Suprapubic skin (tissue), 4 donors: ENCODE measurements at regions not wholly inside any gene's neighbourhood (a gene's known extent, or its start where the extent isn't known, plus 50 kb on each side); places are given as distances from the start of the nearest gene placed in this dataset.

ENCODE experiments used
- DNase-seq, 2 donors: peaks; one replicate each; pipeline ENCODE4 v3.0.0-alpha.2; 2019; ENCODE audit warnings: low spot score in 2 of 2
- H3K27ac ChIP-seq: fragments of 200-600 bp; sonication (generic); one replicate; pipeline ENCODE4 v1.5.1; 2019
- H3K27me3 ChIP-seq: fragments of 200-600 bp; sonication (generic); one replicate; pipeline ENCODE4 v1.5.1; 2019
- H3K36me3 ChIP-seq: fragments of 200-600 bp; sonication (generic); one replicate; pipeline ENCODE4 v1.5.1; 2019
- H3K4me1 ChIP-seq: fragments of 200-600 bp; sonication (generic); one replicate; pipeline ENCODE4 v1.5.1; 2019
- H3K4me3 ChIP-seq: fragments of 200-600 bp; sonication (generic); one replicate; pipeline ENCODE4 v1.5.1; 2019; ENCODE audit warnings: mild to moderate bottlenecking
- H3K9me3 ChIP-seq: fragments of 200-600 bp; sonication (generic); one replicate; pipeline ENCODE4 v1.5.1; 2019
- EP300 ChIP-seq: sonication (generic); formaldehyde crosslinking; IDR thresholded peaks from one replicate; pipeline ENCODE4 v1.6.1; 2017; ENCODE audit warnings: antibody characterized with exemption
- POLR2A ChIP-seq, 2 donors: fragments of 450-650 bp; IDR thresholded peaks; one replicate each; pipeline ENCODE4 v1.6.1; 2017; ENCODE audit warnings: antibody characterized with exemption in 2 of 2, mild to moderate bottlenecking in 2 of 2, moderate library complexity in 2 of 2
- POLR2AphosphoS5 ChIP-seq, 3 donors: sonication (generic); formaldehyde crosslinking; IDR thresholded peaks; one replicate each; pipeline ENCODE4 v1.6.1; 2017; ENCODE audit warnings: antibody characterized with exemption in 3 of 3
- WGBS: methylation state at CpG from one replicate; pipeline ENCODE4 v1.1.5; 2018; 5-methylcytosine and 5-hydroxymethylcytosine counted together
- TF ChIP-seq, protein P1 (sequence below), 2 donors: fragments of 200-600 bp in 1 of 2; fragments of 450-650 bp in 1 of 2; sonication (generic) in 1 of 2; IDR thresholded peaks; one replicate each; pipeline ENCODE4 v1.5.1; 2016 to 2019; ENCODE audit warnings: antibody characterized with exemption in 2 of 2, mild to moderate bottlenecking in 1 of 2, moderate library complexity in 1 of 2

DNA sequence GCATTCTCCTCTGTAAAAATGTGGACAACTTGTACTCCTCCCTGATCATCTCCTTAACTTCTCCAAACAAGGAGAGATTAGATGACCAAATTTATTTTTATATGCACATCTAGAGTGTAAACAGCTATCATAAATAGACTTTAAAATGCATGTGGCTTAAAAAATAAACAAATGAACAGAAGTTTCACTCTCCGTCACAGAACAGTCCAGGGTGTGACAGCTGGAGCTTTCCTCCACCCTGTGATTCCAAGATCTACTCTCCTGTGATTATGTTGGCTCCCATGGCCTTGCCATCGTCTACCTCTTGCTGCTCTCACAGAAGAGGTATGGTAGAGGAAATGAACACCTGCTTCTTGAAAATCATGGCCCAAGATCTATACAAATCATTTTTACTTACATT is 560.2 kb downstream of the TOX3 start:
- no peak for DNase-seq
- no peaks in the 10 kb centered on the region for H3K36me3 ChIP-seq
- no peaks in the 10 kb centered on the region for H3K9me3 ChIP-seq
- H3K27ac ChIP-seq: no peak overlapping the region
- 80% methylated on average over 2 of the region's 2 CpGs for WGBS
- no peak overlapping the region for H3K4me3 ChIP-seq
- H3K27me3 ChIP-seq: no peaks in the 10 kb centered on the region
- TF ChIP-seq POLR2AphosphoS5 (IDR thresholded peaks at IDR 0.05): no peak
- TF ChIP-seq EP300: no peak
- no peaks in the 10 kb centered on the region for H3K4me1 ChIP-seq

DNA sequence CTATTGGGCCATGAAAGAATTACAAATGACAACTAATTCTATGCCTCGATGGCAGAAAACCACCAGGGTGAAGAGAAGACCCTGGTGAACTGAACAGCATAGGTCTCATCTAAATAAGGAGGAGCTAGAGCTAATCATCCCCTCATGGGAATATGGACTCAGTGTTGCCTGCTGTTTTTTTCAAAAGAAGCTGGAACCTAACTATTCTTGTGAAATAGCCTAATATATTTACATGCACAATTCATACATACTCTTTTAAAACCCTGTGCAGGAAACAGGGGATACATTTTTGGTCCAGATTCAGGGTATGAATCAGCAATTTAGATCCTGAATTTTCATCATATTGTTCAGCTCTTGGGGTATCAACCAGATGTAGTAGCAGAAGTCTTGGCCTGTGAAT is 560.6 kb downstream of the TOX3 start:
- H3K27me3 ChIP-seq: no peaks in the 10 kb centered on the region
- 86% methylated on average over 1 of the region's 1 CpG for WGBS
- H3K9me3 ChIP-seq: no peaks in the 10 kb centered on the region
- no peak for DNase-seq
- no peaks in the 10 kb centered on the region for H3K4me1 ChIP-seq
- H3K4me3 ChIP-seq: no peak overlapping the region
- TF ChIP-seq POLR2AphosphoS5 (IDR thresholded peaks at IDR 0.05) (no peak), EP300 (no peak), POLR2A (IDR thresholded peaks at IDR 0.05) (no peak)
- TF ChIP-seq, protein P1, sequence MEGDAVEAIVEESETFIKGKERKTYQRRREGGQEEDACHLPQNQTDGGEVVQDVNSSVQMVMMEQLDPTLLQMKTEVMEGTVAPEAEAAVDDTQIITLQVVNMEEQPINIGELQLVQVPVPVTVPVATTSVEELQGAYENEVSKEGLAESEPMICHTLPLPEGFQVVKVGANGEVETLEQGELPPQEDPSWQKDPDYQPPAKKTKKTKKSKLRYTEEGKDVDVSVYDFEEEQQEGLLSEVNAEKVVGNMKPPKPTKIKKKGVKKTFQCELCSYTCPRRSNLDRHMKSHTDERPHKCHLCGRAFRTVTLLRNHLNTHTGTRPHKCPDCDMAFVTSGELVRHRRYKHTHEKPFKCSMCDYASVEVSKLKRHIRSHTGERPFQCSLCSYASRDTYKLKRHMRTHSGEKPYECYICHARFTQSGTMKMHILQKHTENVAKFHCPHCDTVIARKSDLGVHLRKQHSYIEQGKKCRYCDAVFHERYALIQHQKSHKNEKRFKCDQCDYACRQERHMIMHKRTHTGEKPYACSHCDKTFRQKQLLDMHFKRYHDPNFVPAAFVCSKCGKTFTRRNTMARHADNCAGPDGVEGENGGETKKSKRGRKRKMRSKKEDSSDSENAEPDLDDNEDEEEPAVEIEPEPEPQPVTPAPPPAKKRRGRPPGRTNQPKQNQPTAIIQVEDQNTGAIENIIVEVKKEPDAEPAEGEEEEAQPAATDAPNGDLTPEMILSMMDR (IDR thresholded peaks at IDR 0.05): no peak
- no peaks in the 10 kb centered on the region for H3K36me3 ChIP-seq
- H3K27ac ChIP-seq: no peak overlapping the region

DNA sequence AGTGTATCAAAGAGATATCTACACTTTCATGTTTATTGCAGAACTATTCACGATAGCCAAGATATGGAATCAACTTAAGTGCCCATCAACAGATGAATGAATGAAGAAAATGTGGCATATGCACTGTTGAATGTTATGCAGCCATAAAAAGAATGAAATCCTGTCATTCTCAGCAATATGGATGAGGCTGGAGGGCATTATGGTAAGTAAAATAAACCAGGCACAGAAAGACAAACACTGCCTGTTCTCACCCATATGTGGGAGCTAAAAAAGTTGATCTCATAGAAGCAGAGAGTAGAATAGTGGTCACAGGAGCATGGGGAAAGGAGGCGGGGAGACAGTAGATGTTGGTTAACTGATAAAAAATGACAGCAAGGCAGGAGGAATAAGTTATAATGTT is 561.8 kb downstream of the TOX3 start:
- Histone ChIP-seq H3K36me3 (no peaks in the 10 kb centered on the region), H3K27ac (no peak overlapping the region), H3K4me1 (no peaks in the 10 kb centered on the region), H3K4me3 (no peak overlapping the region), H3K9me3 (no peaks in the 10 kb centered on the region), H3K27me3 (no peaks in the 10 kb centered on the region)
- TF ChIP-seq, protein P1 (IDR thresholded peaks at IDR 0.05): no peak
- TF ChIP-seq EP300: no peak
- no peak for TF ChIP-seq POLR2A (IDR thresholded peaks at IDR 0.05)
- no peak for TF ChIP-seq POLR2AphosphoS5 (IDR thresholded peaks at IDR 0.05)
- WGBS: 61% methylated on average over 2 of the region's 2 CpGs
- no peak for DNase-seq

DNA sequence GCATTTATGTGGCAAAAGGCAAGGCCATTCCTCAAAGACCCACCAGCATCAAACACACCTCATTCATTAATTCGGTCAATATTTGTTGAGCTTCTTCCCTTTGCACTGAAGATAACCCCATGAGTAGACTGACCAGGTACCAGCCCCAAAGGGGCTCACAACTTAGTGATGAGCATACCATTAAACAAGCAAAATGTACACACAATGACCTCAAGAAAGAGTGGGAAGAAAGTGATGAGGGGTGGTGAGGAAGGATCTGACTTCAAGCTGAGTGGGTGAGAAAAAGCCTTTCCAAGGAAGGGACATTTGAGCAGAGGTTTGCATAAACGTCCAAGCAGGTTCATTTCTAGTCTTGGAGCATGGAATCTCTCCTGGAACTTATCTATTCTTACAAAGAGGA is 562.5 kb downstream of the TOX3 start:
- TF ChIP-seq, protein P1 (IDR thresholded peaks at IDR 0.05): no peak
- TF ChIP-seq POLR2AphosphoS5 (IDR thresholded peaks at IDR 0.05): no peak
- TF ChIP-seq POLR2A (IDR thresholded peaks at IDR 0.05): no peak
- no peak for TF ChIP-seq EP300
- no peak for DNase-seq
- H3K9me3 ChIP-seq: no peaks in the 10 kb centered on the region
- no peaks in the 10 kb centered on the region for H3K36me3 ChIP-seq
- no peaks in the 10 kb centered on the region for H3K4me1 ChIP-seq
- no peaks in the 10 kb centered on the region for H3K27me3 ChIP-seq
- WGBS: 54% methylated on average over 2 of the region's 2 CpGs
- no peak overlapping the region for H3K4me3 ChIP-seq
- H3K27ac ChIP-seq: no peak overlapping the region

DNA sequence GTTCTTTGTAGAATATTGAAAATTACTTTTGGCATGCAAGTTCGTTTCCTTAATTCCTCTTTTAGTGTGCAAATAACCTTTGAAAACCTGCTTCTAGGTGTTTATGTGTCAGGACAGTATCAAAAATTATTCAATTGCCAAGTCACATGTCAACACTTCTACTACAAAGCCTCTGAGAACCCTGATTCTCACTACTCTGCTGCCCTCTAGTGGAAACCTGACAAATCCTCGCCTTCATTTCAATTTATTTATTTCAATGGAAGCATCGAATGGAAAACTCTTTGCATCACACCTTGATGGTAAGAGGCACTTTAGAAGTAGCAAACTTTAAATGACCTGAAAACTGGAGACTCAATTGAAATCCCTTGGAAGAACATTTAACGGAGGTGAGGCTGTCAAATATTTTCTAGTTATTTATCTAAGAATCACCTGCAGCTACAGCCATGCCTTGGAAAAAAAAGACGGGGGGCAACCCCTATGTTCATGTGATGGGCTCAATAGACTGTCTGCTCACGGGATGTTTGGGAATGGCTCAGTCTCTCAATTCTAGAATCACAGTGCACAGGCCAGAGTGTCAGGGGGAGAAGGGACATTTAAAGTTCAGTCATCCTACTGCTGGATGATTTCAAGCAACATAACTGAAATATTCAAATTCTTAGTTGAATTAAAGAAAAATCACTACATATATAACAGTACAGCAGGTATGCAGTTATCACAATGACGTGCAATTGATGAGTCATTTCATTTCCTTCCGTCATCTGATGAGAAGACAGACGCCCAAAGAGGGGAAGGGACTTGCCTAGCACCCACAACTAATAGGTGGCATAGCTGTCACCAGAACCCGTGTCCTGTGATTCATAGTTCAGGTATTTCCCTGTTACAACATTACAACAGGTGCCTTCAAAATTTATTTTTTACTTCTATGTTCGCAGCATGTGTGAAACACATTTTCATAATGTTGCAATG is 563.9 kb downstream of the TOX3 start:
- H3K4me1 ChIP-seq: no peaks in the 10 kb centered on the region
- no peak overlapping the region for H3K4me3 ChIP-seq
- no peaks in the 10 kb centered on the region for H3K36me3 ChIP-seq
- no peaks in the 10 kb centered on the region for H3K27me3 ChIP-seq
- no peak overlapping the region for H3K27ac ChIP-seq
- 34% methylated on average over 11 of the region's 11 CpGs for WGBS
- no peak for TF ChIP-seq POLR2A (IDR thresholded peaks at IDR 0.05)
- TF ChIP-seq, protein P1 (IDR thresholded peaks at IDR 0.05): peak; percentile 18 to 68
- no peak for DNase-seq
- H3K9me3 ChIP-seq: no peaks in the 10 kb centered on the region
